ENCODE measurements at regions not wholly inside any gene's neighbourhood (a gene's known extent, or its start where the extent isn't known, plus 50 kb on each side); places are given as distances from the start of the nearest gene placed in this dataset.

- Histone ChIP-seq H2AFZ (replicated peaks) (no peak overlapping the region), H3K27me3 (peaks cover 10% of the 10 kb centered on the region), H3K4me2 (no peak overlapping the region), H4K20me1 (ENCODE audit: low read depth) (no peaks in the 10 kb centered on the region), H3K9ac (no peak overlapping the region), H3K4me1 (no peaks in the 10 kb centered on the region), H3F3A (ENCODE audit: low read depth) (no peaks in the 10 kb centered on the region), H3K36me3 (no peaks in the 10 kb centered on the region), H3K4me3 (no peak overlapping the region), H3K9me3 (ENCODE audit: low read depth) (no peaks in the 10 kb centered on the region), H3K27ac (no peak overlapping the region), H3K79me2 (ENCODE audit: low read depth) (no peaks in the 10 kb centered on the region)
- H3K4me3 Mint-ChIP-seq: no peak overlapping the region
- no peaks in the 10 kb centered on the region for H3K9me3 Mint-ChIP-seq
- peaks cover 9% of the 10 kb centered on the region for H3K27me3 Mint-ChIP-seq (ENCODE audit: insufficient read depth, low read depth)
- peaks cover 10% of the 10 kb centered on the region for H3K4me1 Mint-ChIP-seq
- H3K27ac Mint-ChIP-seq: no peak overlapping the region
- DNase-seq (ENCODE audit: low spot score): no peak
- TF ChIP-seq EZH2phosphoT487 (IDR thresholded peaks at IDR 0.05) (no peak), CTCF (IDR thresholded peaks at IDR 0.05) (no peak), EZH2 (IDR thresholded peaks at IDR 0.05) (no peak)
- no peaks in the 10 kb centered on the region for H3K36me3 Mint-ChIP-seq
Observed at GRCh38 chr3:194995922-194996321, 275.0 kb downstream of the XXYLT1 start.

- DNase-seq (ENCODE audit: low spot score): no peak
- no peak overlapping the region for H3K4me3 ChIP-seq
- H3K9me3 ChIP-seq (ENCODE audit: low read depth): no peaks in the 10 kb centered on the region
- TF ChIP-seq CTCF (IDR thresholded peaks at IDR 0.05) (no peak), EZH2 (IDR thresholded peaks at IDR 0.05) (no peak), EZH2phosphoT487 (IDR thresholded peaks at IDR 0.05) (no peak)
- H3K4me2 ChIP-seq: no peak overlapping the region
- no peaks in the 10 kb centered on the region for H3K4me1 ChIP-seq
- peaks cover 2% of the 10 kb centered on the region for H3K9me3 Mint-ChIP-seq
- H3K27me3 ChIP-seq: peaks cover 5% of the 10 kb centered on the region
- no peaks in the 10 kb centered on the region for H3K79me2 ChIP-seq (ENCODE audit: low read depth)
- no peaks in the 10 kb centered on the region for H3F3A ChIP-seq (ENCODE audit: low read depth)
- H3K4me1 Mint-ChIP-seq: peaks cover 13% of the 10 kb centered on the region
- H4K20me1 ChIP-seq (ENCODE audit: low read depth): no peaks in the 10 kb centered on the region
- H3K36me3 Mint-ChIP-seq: no peaks in the 10 kb centered on the region
- no peaks in the 10 kb centered on the region for H3K36me3 ChIP-seq
- H3K27ac Mint-ChIP-seq: no peak overlapping the region
- H2AFZ ChIP-seq (replicated peaks): no peak overlapping the region
- H3K27me3 Mint-ChIP-seq (ENCODE audit: insufficient read depth, low read depth): peaks cover 7% of the 10 kb centered on the region
- H3K27ac ChIP-seq: no peak overlapping the region
- no peak overlapping the region for H3K9ac ChIP-seq
- no peak overlapping the region for H3K4me3 Mint-ChIP-seq
Observed at GRCh38 chr3:194996746-194997145, 274.2 kb downstream of the XXYLT1 start.

GRCh38 chr3:194998417-194998816 is 272.5 kb downstream of the XXYLT1 start:
- H3K36me3 Mint-ChIP-seq: no peaks in the 10 kb centered on the region
- H3K9me3 ChIP-seq (ENCODE audit: low read depth): no peaks in the 10 kb centered on the region
- no peak overlapping the region for H3K27ac Mint-ChIP-seq
- H3K79me2 ChIP-seq (ENCODE audit: low read depth): no peaks in the 10 kb centered on the region
- peaks cover 28% of the 10 kb centered on the region for H3K4me1 Mint-ChIP-seq
- no peak overlapping the region for H3K27ac ChIP-seq
- H2AFZ ChIP-seq (replicated peaks): no peak overlapping the region
- DNase-seq (ENCODE audit: low spot score): no peak
- no peak overlapping the region for H3K9ac ChIP-seq
- no peak overlapping the region for H3K4me3 Mint-ChIP-seq
- no peak overlapping the region for H3K4me2 ChIP-seq
- H4K20me1 ChIP-seq (ENCODE audit: low read depth): no peaks in the 10 kb centered on the region
- no peaks in the 10 kb centered on the region for H3K27me3 ChIP-seq
- TF ChIP-seq EZH2 (IDR thresholded peaks at IDR 0.05) (no peak), EZH2phosphoT487 (IDR thresholded peaks at IDR 0.05) (no peak), CTCF (IDR thresholded peaks at IDR 0.05) (no peak)
- no peaks in the 10 kb centered on the region for H3K4me1 ChIP-seq
- H3K4me3 ChIP-seq: no peak overlapping the region
- no peaks in the 10 kb centered on the region for H3K36me3 ChIP-seq
- H3K27me3 Mint-ChIP-seq (ENCODE audit: insufficient read depth, low read depth): peaks cover 8% of the 10 kb centered on the region
- no peaks in the 10 kb centered on the region for H3F3A ChIP-seq (ENCODE audit: low read depth)
- H3K9me3 Mint-ChIP-seq: peaks cover 2% of the 10 kb centered on the region
